WERI-Rb-1 (cell line): ENCODE measurements at regions not wholly inside any gene's neighbourhood (a gene's known extent, or its start where the extent isn't known, plus 50 kb on each side); places are given as distances from the start of the nearest gene placed in this dataset.

Source experiments
- DNase-seq: peaks from one replicate; pipeline ENCODE4 v3.0.0-alpha.2; 2020
- H3K27ac ChIP-seq: fragments of 250-450 bp; sonication (Bioruptor Pico); 2 replicates; pipeline ENCODE4 v1.5.1; 2020; ENCODE audit warnings: mild to moderate bottlenecking, moderate library complexity
- H3K27me3 ChIP-seq: fragments of 250-450 bp; sonication (Bioruptor Pico); 2 replicates; pipeline ENCODE4 v1.5.1; 2021; ENCODE audit warnings: mild to moderate bottlenecking, low read depth, moderate library complexity; ENCODE audit not compliant: insufficient read depth, severe bottlenecking
- H3K36me3 ChIP-seq: fragments of 250-450 bp; sonication (Bioruptor Pico); 2 replicates; pipeline ENCODE4 v1.5.1; 2020; ENCODE audit warnings: mild to moderate bottlenecking, moderate library complexity
- H3K4me3 ChIP-seq: 2 replicates; pipeline ENCODE4 v1.5.1; 2011; ENCODE audit warnings: low read depth, mild to moderate bottlenecking, control low read depth, low read length
- H3K9me3 ChIP-seq: fragments of 250-450 bp; sonication (Bioruptor Pico); 2 replicates; pipeline ENCODE4 v1.5.1; 2021; ENCODE audit warnings: mild to moderate bottlenecking, moderate library complexity; ENCODE audit not compliant: severe bottlenecking
- CTCF ChIP-seq: IDR thresholded peaks from 2 replicates; pipeline ENCODE4 v1.5.1; 2011; ENCODE audit warnings: low read depth, mild to moderate bottlenecking, control low read depth, inconsistent platforms, low read length

DNA sequence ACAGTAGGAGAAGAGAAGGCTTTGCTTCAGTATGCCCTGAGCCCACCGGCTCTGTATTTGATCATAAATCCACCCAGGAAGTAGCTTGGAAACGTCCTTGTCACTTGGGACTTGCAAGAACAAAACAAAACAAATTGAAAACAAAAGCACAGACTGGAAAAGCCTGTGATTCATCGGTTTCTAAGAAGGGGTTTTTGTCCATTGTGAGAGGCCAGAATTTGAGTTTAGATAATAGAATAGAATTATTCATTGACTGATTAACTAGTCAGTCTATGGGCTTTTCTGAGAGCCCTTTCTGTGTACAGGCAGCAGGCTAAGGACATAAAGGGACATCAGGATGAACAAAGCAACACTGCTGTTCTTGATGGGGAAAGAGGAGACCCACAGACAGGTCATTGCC lies 424.8 kb downstream of the IRX1 start:
- Histone ChIP-seq H3K36me3 (no peaks in the 10 kb centered on the region), H3K4me3 (no peak overlapping the region), H3K9me3 (peaks cover 2% of the 10 kb centered on the region), H3K27ac (no peak overlapping the region), H3K27me3 (no peaks in the 10 kb centered on the region)
- DNase-seq, result no peak
- no peak for TF ChIP-seq CTCF

DNA sequence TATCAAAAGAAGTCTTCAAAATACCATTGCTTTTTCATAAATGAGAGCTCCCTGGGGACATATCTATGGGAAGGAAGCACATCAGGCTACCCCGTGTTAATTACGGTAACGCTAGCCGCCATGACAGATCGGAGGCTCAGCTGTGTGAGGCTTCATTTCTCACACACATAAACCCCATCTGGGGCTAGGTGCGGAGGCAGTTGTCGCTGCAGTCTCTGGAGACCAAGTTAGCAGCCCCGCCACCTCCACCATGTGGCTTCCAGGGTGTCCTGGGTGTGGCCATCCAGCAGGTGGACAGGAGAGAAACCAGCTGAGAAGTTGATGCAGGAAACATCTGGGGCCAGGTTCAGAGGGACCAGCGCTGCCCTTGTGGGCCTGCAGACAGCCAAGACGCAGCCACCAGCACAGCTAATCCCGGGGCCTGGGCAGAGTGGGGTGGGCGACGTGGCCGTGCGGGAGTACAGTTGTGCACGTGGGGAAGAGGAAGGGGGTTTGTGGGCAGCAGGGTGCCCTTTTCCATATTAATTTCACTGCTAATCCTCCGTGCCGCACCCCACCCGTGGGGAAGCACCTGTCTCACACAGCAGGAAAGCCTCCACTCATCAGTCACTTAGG lies 426.5 kb downstream of the IRX1 start:
- TF ChIP-seq CTCF, result no peak
- DNase-seq, result no peak
- H3K9me3 ChIP-seq, result peaks cover 2% of the 10 kb centered on the region
- no peak overlapping the region for H3K27ac ChIP-seq
- no peaks in the 10 kb centered on the region for H3K27me3 ChIP-seq
- no peak overlapping the region for H3K4me3 ChIP-seq
- H3K36me3 ChIP-seq, result no peaks in the 10 kb centered on the region

DNA sequence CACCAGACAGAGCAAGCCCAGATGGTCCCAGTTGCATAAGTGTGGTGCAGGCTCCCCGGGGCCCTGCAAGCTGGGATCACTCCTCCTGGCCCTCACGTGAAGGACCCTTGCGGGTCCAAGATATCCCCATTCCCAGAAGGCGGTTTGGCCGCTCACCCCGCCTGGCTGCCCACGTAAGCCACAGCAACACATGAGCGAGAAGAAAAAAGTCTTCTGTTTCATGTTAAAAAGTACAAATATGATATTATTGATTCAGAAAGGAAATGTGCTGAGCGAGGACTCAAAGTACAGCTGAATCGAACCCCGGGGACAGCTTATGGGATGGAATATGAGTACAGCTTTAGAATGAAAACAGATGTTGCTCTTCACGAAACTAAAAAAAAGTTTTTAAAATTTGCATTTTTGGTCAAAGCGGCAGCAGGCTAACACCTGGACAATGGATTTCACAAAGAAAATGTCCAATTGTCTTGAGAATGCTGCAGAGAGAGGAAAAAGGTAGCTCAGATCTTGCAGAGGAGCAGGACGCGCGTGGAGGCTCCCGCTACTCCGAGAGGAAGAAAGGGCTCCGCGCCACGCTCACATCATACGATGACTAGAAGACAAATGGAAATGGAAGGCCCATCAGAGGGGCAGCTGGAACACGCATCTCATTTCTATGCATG lies 427.6 kb downstream of the IRX1 start:
- no peak for DNase-seq
- Histone ChIP-seq H3K4me3 (no peak overlapping the region), H3K27ac (no peak overlapping the region), H3K36me3 (no peaks in the 10 kb centered on the region), H3K27me3 (no peaks in the 10 kb centered on the region), H3K9me3 (peaks cover 2% of the 10 kb centered on the region)
- no peak for TF ChIP-seq CTCF

DNA sequence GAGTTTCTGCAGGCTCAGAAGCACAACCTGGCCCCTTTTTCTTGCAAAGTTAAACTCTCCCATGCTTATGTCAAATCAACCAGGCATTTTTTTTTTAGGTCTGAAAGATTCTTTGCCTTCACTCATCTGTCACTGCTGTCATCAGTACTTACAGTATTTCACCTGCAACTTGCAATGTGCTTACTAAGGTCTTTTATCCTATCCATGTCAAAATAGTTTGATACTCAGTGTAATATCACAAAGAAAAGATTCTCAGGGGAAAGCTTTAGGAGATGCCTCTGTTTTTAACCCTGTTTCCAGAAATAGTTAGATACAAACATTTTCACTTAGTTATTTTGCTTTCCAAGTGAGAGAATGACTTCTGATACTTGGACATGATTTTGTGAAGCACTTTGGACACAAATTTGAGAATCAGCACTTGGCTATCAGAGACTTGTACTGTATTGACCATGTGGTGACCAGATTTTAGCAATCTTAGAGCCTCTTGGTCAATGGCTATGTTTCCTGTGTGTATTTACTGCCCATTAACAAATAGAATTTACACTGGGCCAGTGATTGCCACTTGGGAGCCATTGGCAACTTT lies 428.2 kb downstream of the IRX1 start:
- Histone ChIP-seq H3K36me3 (no peaks in the 10 kb centered on the region), H3K27ac (no peak overlapping the region), H3K4me3 (no peak overlapping the region), H3K27me3 (no peaks in the 10 kb centered on the region), H3K9me3 (peaks cover 2% of the 10 kb centered on the region)
- no peak for TF ChIP-seq CTCF
- no peak for DNase-seq

- TF ChIP-seq CTCF, result no peak
- peaks cover 5% of the 10 kb centered on the region for H3K9me3 ChIP-seq
- no peak overlapping the region for H3K4me3 ChIP-seq
- no peaks in the 10 kb centered on the region for H3K27me3 ChIP-seq
- no peak for DNase-seq
- H3K36me3 ChIP-seq, result no peaks in the 10 kb centered on the region
- no peak overlapping the region for H3K27ac ChIP-seq
These were observed 431.6 kb downstream of the IRX1 start for GRCh38 chr5:4027088-4027734.
